ENCODE measurements at regions not wholly inside any gene's neighbourhood (a gene's known extent, or its start where the extent isn't known, plus 50 kb on each side); places are given as distances from the start of the nearest gene placed in this dataset.

GRCh38 chr2:66929632-66930338 lies 467.3 kb upstream of the ETAA1 start:
- H3K4me1 ChIP-seq (ENCODE audit: control insufficient read depth, insufficient read depth, low read depth, low read length), result no peaks in the 10 kb centered on the region
- H3K36me3 ChIP-seq (ENCODE audit: control insufficient read depth in 1 of 2, insufficient read depth in 2 of 2, low read depth in 1 of 2, low read length in 2 of 2), result no peaks in the 10 kb centered on the region
- no peak overlapping the region for H4K91ac ChIP-seq (ENCODE audit: low read length)
- no peaks in the 10 kb centered on the region for H3K27me3 ChIP-seq (ENCODE audit: control insufficient read depth in 1 of 2, insufficient read depth in 1 of 2, low read length in 2 of 2)
- no peak overlapping the region for H3K4ac ChIP-seq (ENCODE audit: low read depth in 1 of 2, low read length in 2 of 2)
- H2AFZ ChIP-seq (ENCODE audit: low read depth, low read length), result no peak overlapping the region
- no peak overlapping the region for H2BK120ac ChIP-seq (ENCODE audit: low read depth, low read length)
- H3K79me1 ChIP-seq (replicated peaks; ENCODE audit: low read length, poor library complexity, severe bottlenecking), result no peaks in the 10 kb centered on the region
- no peak overlapping the region for H3K4me3 ChIP-seq (ENCODE audit: insufficient read depth in 1 of 2, low read depth in 1 of 2, low read length in 2 of 2)
- 80% methylated on average over 8 of the region's 8 CpGs for WGBS
- H3K23ac ChIP-seq (ENCODE audit: low read length in 2 of 2), result no peak overlapping the region
- peak; percentile 61 for DNase-seq
- no peak overlapping the region for H2AK5ac ChIP-seq (ENCODE audit: low read length, severe bottlenecking)
- no peaks in the 10 kb centered on the region for H3K9me3 ChIP-seq (ENCODE audit: control insufficient read depth, low read length)
- no peak overlapping the region for H3K27ac ChIP-seq (ENCODE audit: low read length, poor library complexity, severe bottlenecking)
- no peak overlapping the region for H2BK15ac ChIP-seq (ENCODE audit: low read depth, poor library complexity, severe bottlenecking)
- H3K4me2 ChIP-seq (ENCODE audit: low read length, poor library complexity, severe bottlenecking), result no peak overlapping the region
- no peak overlapping the region for H3K9ac ChIP-seq (ENCODE audit: low read length)
- no peak overlapping the region for H3K14ac ChIP-seq (ENCODE audit: low read length in 2 of 2)
- H4K8ac ChIP-seq (ENCODE audit: low read length), result no peak overlapping the region
- H2BK12ac ChIP-seq (ENCODE audit: low read length in 2 of 2), result no peak overlapping the region
- no peak overlapping the region for H2BK5ac ChIP-seq (ENCODE audit: low read depth, low read length, poor library complexity, severe bottlenecking)
- H3K18ac ChIP-seq (ENCODE audit: low read depth in 1 of 2, low read length in 2 of 2), result no peak overlapping the region

- no peak overlapping the region for H2BK15ac ChIP-seq (ENCODE audit: low read depth, poor library complexity, severe bottlenecking)
- WGBS, result 50% methylated on average over 2 of the region's 3 CpGs
Measured at GRCh38 chr2:66930339-66931220, 466.6 kb upstream of the ETAA1 start.

GRCh38 chr2:66938471-66938967 lies 458.6 kb upstream of the ETAA1 start:
- no peaks in the 10 kb centered on the region for H3K9me3 ChIP-seq (ENCODE audit: control insufficient read depth, low read length)
- H3K36me3 ChIP-seq (ENCODE audit: control insufficient read depth in 1 of 2, insufficient read depth in 2 of 2, low read depth in 1 of 2, low read length in 2 of 2), result no peaks in the 10 kb centered on the region
- no peak overlapping the region for H2AK5ac ChIP-seq (ENCODE audit: low read length, severe bottlenecking)
- no peak for DNase-seq
- no peak overlapping the region for H2BK12ac ChIP-seq (ENCODE audit: low read length in 2 of 2)
- H2BK15ac ChIP-seq (ENCODE audit: low read depth, poor library complexity, severe bottlenecking), result no peak overlapping the region
- H3K4me1 ChIP-seq (ENCODE audit: control insufficient read depth, insufficient read depth, low read depth, low read length), result no peaks in the 10 kb centered on the region
- 100% methylated on average over 1 of the region's 1 CpG for WGBS
- no peak overlapping the region for H4K8ac ChIP-seq (ENCODE audit: low read length)
- no peak overlapping the region for H2BK5ac ChIP-seq (ENCODE audit: low read depth, low read length, poor library complexity, severe bottlenecking)
- no peak overlapping the region for H3K9ac ChIP-seq (ENCODE audit: low read length)
- H3K4me3 ChIP-seq (ENCODE audit: insufficient read depth in 1 of 2, low read depth in 1 of 2, low read length in 2 of 2), result no peak overlapping the region
- no peaks in the 10 kb centered on the region for H3K27me3 ChIP-seq (ENCODE audit: control insufficient read depth in 1 of 2, insufficient read depth in 1 of 2, low read length in 2 of 2)
- H3K4me2 ChIP-seq (ENCODE audit: low read length, poor library complexity, severe bottlenecking), result no peak overlapping the region
- no peak overlapping the region for H2AFZ ChIP-seq (ENCODE audit: low read depth, low read length)
- no peak overlapping the region for H3K23ac ChIP-seq (ENCODE audit: low read length in 2 of 2)
- no peak overlapping the region for H4K91ac ChIP-seq (ENCODE audit: low read length)
- no peaks in the 10 kb centered on the region for H3K79me1 ChIP-seq (replicated peaks; ENCODE audit: low read length, poor library complexity, severe bottlenecking)
- H2BK120ac ChIP-seq (ENCODE audit: low read depth, low read length), result no peak overlapping the region
- no peak overlapping the region for H3K27ac ChIP-seq (ENCODE audit: low read length, poor library complexity, severe bottlenecking)
- no peak overlapping the region for H3K18ac ChIP-seq (ENCODE audit: low read depth in 1 of 2, low read length in 2 of 2)
- H3K14ac ChIP-seq (ENCODE audit: low read length in 2 of 2), result no peak overlapping the region
- no peak overlapping the region for H3K4ac ChIP-seq (ENCODE audit: low read depth in 1 of 2, low read length in 2 of 2)

More at GRCh38 chr2:66930339-66931220, 466.6 kb upstream of the ETAA1 start:
- no peak overlapping the region for H3K4ac ChIP-seq (ENCODE audit: low read depth in 1 of 2, low read length in 2 of 2)
- no peak overlapping the region for H3K9ac ChIP-seq (ENCODE audit: low read length)
- H2AK5ac ChIP-seq (ENCODE audit: low read length, severe bottlenecking), result no peak overlapping the region
- no peak overlapping the region for H3K4me2 ChIP-seq (ENCODE audit: low read length, poor library complexity, severe bottlenecking)
- H4K91ac ChIP-seq (ENCODE audit: low read length), result no peak overlapping the region
- no peak overlapping the region for H3K23ac ChIP-seq (ENCODE audit: low read length in 2 of 2)
- H4K8ac ChIP-seq (ENCODE audit: low read length), result no peak overlapping the region
- no peak overlapping the region for H3K4me3 ChIP-seq (ENCODE audit: insufficient read depth in 1 of 2, low read depth in 1 of 2, low read length in 2 of 2)
- no peaks in the 10 kb centered on the region for H3K4me1 ChIP-seq (ENCODE audit: control insufficient read depth, insufficient read depth, low read depth, low read length)
- no peaks in the 10 kb centered on the region for H3K79me1 ChIP-seq (replicated peaks; ENCODE audit: low read length, poor library complexity, severe bottlenecking)
- H2AFZ ChIP-seq (ENCODE audit: low read depth, low read length), result no peak overlapping the region
- no peak overlapping the region for H2BK5ac ChIP-seq (ENCODE audit: low read depth, low read length, poor library complexity, severe bottlenecking)
- H3K36me3 ChIP-seq (ENCODE audit: control insufficient read depth in 1 of 2, insufficient read depth in 2 of 2, low read depth in 1 of 2, low read length in 2 of 2), result no peaks in the 10 kb centered on the region
- no peak overlapping the region for H3K14ac ChIP-seq (ENCODE audit: low read length in 2 of 2)
- no peak for DNase-seq
- H3K9me3 ChIP-seq (ENCODE audit: control insufficient read depth, low read length), result no peaks in the 10 kb centered on the region
- H2BK120ac ChIP-seq (ENCODE audit: low read depth, low read length), result no peak overlapping the region
- H3K27ac ChIP-seq (ENCODE audit: low read length, poor library complexity, severe bottlenecking), result no peak overlapping the region
- no peak overlapping the region for H2BK12ac ChIP-seq (ENCODE audit: low read length in 2 of 2)
- no peaks in the 10 kb centered on the region for H3K27me3 ChIP-seq (ENCODE audit: control insufficient read depth in 1 of 2, insufficient read depth in 1 of 2, low read length in 2 of 2)
- H3K18ac ChIP-seq (ENCODE audit: low read depth in 1 of 2, low read length in 2 of 2), result no peak overlapping the region

DNA sequence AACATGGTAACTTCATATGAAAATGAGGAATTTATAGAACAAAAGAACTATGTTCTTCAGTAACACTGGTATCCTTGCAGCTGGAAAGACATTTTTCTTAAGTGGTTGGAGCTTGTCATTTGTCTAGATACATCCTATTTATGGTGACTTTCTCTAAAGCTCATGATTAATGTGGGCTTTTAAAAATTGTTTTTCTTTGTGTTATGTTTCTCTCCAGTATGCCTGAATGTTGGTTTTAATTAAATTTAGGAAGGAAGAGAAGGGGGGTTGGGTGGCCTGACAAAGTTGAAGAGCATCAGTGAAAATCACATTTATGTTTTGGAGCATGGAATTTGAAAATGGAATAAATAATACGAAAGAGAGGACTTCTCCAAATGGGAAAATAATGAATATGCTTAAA lies 457.1 kb upstream of the ETAA1 start:
- no peak overlapping the region for H3K4me3 ChIP-seq (ENCODE audit: insufficient read depth in 1 of 2, low read depth in 1 of 2, low read length in 2 of 2)
- no peaks in the 10 kb centered on the region for H3K36me3 ChIP-seq (ENCODE audit: control insufficient read depth in 1 of 2, insufficient read depth in 2 of 2, low read depth in 1 of 2, low read length in 2 of 2)
- H2AFZ ChIP-seq (ENCODE audit: low read depth, low read length), result no peak overlapping the region
- no peaks in the 10 kb centered on the region for H3K9me3 ChIP-seq (ENCODE audit: control insufficient read depth, low read length)
- H2AK5ac ChIP-seq (ENCODE audit: low read length, severe bottlenecking), result no peak overlapping the region
- no peak overlapping the region for H3K4me2 ChIP-seq (ENCODE audit: low read length, poor library complexity, severe bottlenecking)
- H3K79me1 ChIP-seq (replicated peaks; ENCODE audit: low read length, poor library complexity, severe bottlenecking), result no peaks in the 10 kb centered on the region
- no peak overlapping the region for H3K23ac ChIP-seq (ENCODE audit: low read length in 2 of 2)
- H3K4me1 ChIP-seq (ENCODE audit: control insufficient read depth, insufficient read depth, low read depth, low read length), result no peaks in the 10 kb centered on the region
- H4K8ac ChIP-seq (ENCODE audit: low read length), result no peak overlapping the region
- H3K14ac ChIP-seq (ENCODE audit: low read length in 2 of 2), result no peak overlapping the region
- no peak overlapping the region for H4K91ac ChIP-seq (ENCODE audit: low read length)
- H3K9ac ChIP-seq (ENCODE audit: low read length), result no peak overlapping the region
- no peak overlapping the region for H3K4ac ChIP-seq (ENCODE audit: low read depth in 1 of 2, low read length in 2 of 2)
- H2BK5ac ChIP-seq (ENCODE audit: low read depth, low read length, poor library complexity, severe bottlenecking), result no peak overlapping the region
- no peak overlapping the region for H2BK12ac ChIP-seq (ENCODE audit: low read length in 2 of 2)
- no peaks in the 10 kb centered on the region for H3K27me3 ChIP-seq (ENCODE audit: control insufficient read depth in 1 of 2, insufficient read depth in 1 of 2, low read length in 2 of 2)
- no peak for DNase-seq
- no CpG with 5 or more reads among the region's 1 CpG for WGBS
- H3K18ac ChIP-seq (ENCODE audit: low read depth in 1 of 2, low read length in 2 of 2), result no peak overlapping the region
- no peak overlapping the region for H3K27ac ChIP-seq (ENCODE audit: low read length, poor library complexity, severe bottlenecking)
- no peak overlapping the region for H2BK15ac ChIP-seq (ENCODE audit: low read depth, poor library complexity, severe bottlenecking)
- H2BK120ac ChIP-seq (ENCODE audit: low read depth, low read length), result no peak overlapping the region

Measured in mesenchymal stem cell (in vitro differentiated cells and primary cell).